ENCODE measurements at regions not wholly inside any gene's neighbourhood (a gene's known extent, or its start where the extent isn't known, plus 50 kb on each side); places are given as distances from the start of the nearest gene placed in this dataset.

GRCh38 chr6:121800047-121800446 lies 364.6 kb downstream of the GJA1 start:
- H3K36me3 ChIP-seq (ENCODE audit: insufficient read depth, low read length) = no peaks in the 10 kb centered on the region
- no peaks in the 10 kb centered on the region for H3K79me2 ChIP-seq (ENCODE audit: insufficient read depth, low read length)
- H4K20me1 ChIP-seq (ENCODE audit: insufficient read depth, low read length, poor library complexity, severe bottlenecking) = no peaks in the 10 kb centered on the region
- peaks cover 2% of the 10 kb centered on the region; the same call in 1 of the 2 replicates for H3K9me3 ChIP-seq (ENCODE audit: insufficient read depth, low read depth, low read length)
- no peak overlapping the region for H3K9ac ChIP-seq (ENCODE audit: low read depth, low read length, poor library complexity, severe bottlenecking)
- H3F3A ChIP-seq (ENCODE audit: low read depth) = no peaks in the 10 kb centered on the region
- no peak overlapping the region for H2AFZ ChIP-seq (ENCODE audit: low read length)
- no peak overlapping the region for H3K4me2 ChIP-seq (ENCODE audit: low read depth, low read length, poor library complexity, severe bottlenecking)
- TF ChIP-seq CTCF (conservative IDR thresholded peaks at IDR 0.05; ENCODE audit: low read length) (no peak), EZH2phosphoT487 (IDR thresholded peaks at IDR 0.05; ENCODE audit: borderline replicate concordance) (no peak)
- H3K9me2 ChIP-seq (replicated peaks; ENCODE audit: low read depth, low read length) = no peaks in the 10 kb centered on the region
- no peaks in the 10 kb centered on the region for H3K4me1 ChIP-seq (ENCODE audit: insufficient read depth, low read length, poor library complexity, severe bottlenecking)
- H3K27me3 ChIP-seq (ENCODE audit: insufficient read depth, low read length, poor library complexity, severe bottlenecking) = no peaks in the 10 kb centered on the region
- H3K4me3 ChIP-seq (ENCODE audit: low read length, poor library complexity, severe bottlenecking) = no peak overlapping the region

- Histone ChIP-seq H4K20me1 (ENCODE audit: insufficient read depth, low read length, poor library complexity, severe bottlenecking) (no peaks in the 10 kb centered on the region), H3K27me3 (ENCODE audit: insufficient read depth, low read length, poor library complexity, severe bottlenecking) (no peaks in the 10 kb centered on the region), H3K79me2 (ENCODE audit: insufficient read depth, low read length) (no peaks in the 10 kb centered on the region), H3K9me3 (ENCODE audit: insufficient read depth, low read depth, low read length) (peaks cover 2% of the 10 kb centered on the region; the same call in 1 of the 2 replicates), H3K36me3 (ENCODE audit: insufficient read depth, low read length) (no peaks in the 10 kb centered on the region), H3K9ac (ENCODE audit: low read depth, low read length, poor library complexity, severe bottlenecking) (no peak overlapping the region), H3F3A (ENCODE audit: low read depth) (no peaks in the 10 kb centered on the region), H3K9me2 (replicated peaks; ENCODE audit: low read depth, low read length) (no peaks in the 10 kb centered on the region), H3K4me3 (ENCODE audit: low read length, poor library complexity, severe bottlenecking) (no peak overlapping the region), H3K4me1 (ENCODE audit: insufficient read depth, low read length, poor library complexity, severe bottlenecking) (no peaks in the 10 kb centered on the region), H3K4me2 (ENCODE audit: low read depth, low read length, poor library complexity, severe bottlenecking) (no peak overlapping the region), H2AFZ (ENCODE audit: low read length) (no peak overlapping the region)
- TF ChIP-seq EZH2phosphoT487 (IDR thresholded peaks at IDR 0.05; ENCODE audit: borderline replicate concordance) (no peak), CTCF (conservative IDR thresholded peaks at IDR 0.05; ENCODE audit: low read length) (no peak)
These were observed 370.7 kb downstream of the GJA1 start for GRCh38 chr6:121806116-121806515.

- Histone ChIP-seq H3K4me3 (ENCODE audit: low read length, poor library complexity, severe bottlenecking) (no peak overlapping the region), H3K9ac (ENCODE audit: low read depth, low read length, poor library complexity, severe bottlenecking) (no peak overlapping the region), H4K20me1 (ENCODE audit: insufficient read depth, low read length, poor library complexity, severe bottlenecking) (no peaks in the 10 kb centered on the region), H2AFZ (ENCODE audit: low read length) (no peak overlapping the region), H3K9me2 (replicated peaks; ENCODE audit: low read depth, low read length) (no peaks in the 10 kb centered on the region), H3K4me2 (ENCODE audit: low read depth, low read length, poor library complexity, severe bottlenecking) (no peak overlapping the region), H3K36me3 (ENCODE audit: insufficient read depth, low read length) (no peaks in the 10 kb centered on the region), H3K27me3 (ENCODE audit: insufficient read depth, low read length, poor library complexity, severe bottlenecking) (no peaks in the 10 kb centered on the region), H3K9me3 (ENCODE audit: insufficient read depth, low read depth, low read length) (no peaks in the 10 kb centered on the region), H3K79me2 (ENCODE audit: insufficient read depth, low read length) (no peaks in the 10 kb centered on the region), H3K4me1 (ENCODE audit: insufficient read depth, low read length, poor library complexity, severe bottlenecking) (no peaks in the 10 kb centered on the region), H3F3A (ENCODE audit: low read depth) (no peaks in the 10 kb centered on the region)
- TF ChIP-seq CTCF (conservative IDR thresholded peaks at IDR 0.05; ENCODE audit: low read length) = no peak
- TF ChIP-seq EZH2phosphoT487 (IDR thresholded peaks at IDR 0.05; ENCODE audit: borderline replicate concordance) = no peak
These were observed 373.8 kb downstream of the GJA1 start for GRCh38 chr6:121809211-121809610.

Measured in Loucy (cell line).